GM19025 (cell line): ENCODE measurements at regions not wholly inside any gene's neighbourhood (a gene's known extent, or its start where the extent isn't known, plus 50 kb on each side); places are given as distances from the start of the nearest gene placed in this dataset.
"Not testable (repeated sequence)": the region's sequence is repeated elsewhere in the genome, so short reads cannot be mapped to it uniquely, and the experiment has no call there.

Experiments used
- ATAC-seq: cut with Tn5 transposase; IDR thresholded peaks from one replicate; pipeline ENCODE4 v1.9.1; 2021; ENCODE audit warnings: mild to moderate bottlenecking, low read depth, moderate library complexity; ENCODE audit not compliant: unreplicated experiment

DNA sequence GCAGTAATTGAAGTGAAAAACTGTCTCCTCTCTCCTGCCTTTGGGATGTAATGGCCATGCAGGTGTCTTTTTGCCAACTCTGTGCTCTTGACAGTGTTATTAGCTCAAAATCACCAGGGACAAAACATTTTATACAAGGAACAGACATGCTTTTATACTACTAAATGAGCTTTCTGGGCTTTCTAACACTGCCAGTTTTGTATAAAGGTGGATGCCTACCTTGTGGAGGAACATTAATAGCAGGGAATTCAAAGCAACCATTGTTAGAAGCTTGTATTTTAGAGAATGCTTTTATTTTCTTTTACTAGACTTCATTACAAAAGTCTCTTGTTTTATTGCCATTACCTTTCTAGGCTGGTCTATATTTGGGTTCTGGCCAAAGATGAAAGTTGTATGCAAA lies 54.7 kb upstream of the ARSJ start:
- ATAC-seq: no peak

- ATAC-seq: no peak
These were observed 57.0 kb upstream of the ARSJ start for GRCh38 chr4:114036426-114036825.

DNA sequence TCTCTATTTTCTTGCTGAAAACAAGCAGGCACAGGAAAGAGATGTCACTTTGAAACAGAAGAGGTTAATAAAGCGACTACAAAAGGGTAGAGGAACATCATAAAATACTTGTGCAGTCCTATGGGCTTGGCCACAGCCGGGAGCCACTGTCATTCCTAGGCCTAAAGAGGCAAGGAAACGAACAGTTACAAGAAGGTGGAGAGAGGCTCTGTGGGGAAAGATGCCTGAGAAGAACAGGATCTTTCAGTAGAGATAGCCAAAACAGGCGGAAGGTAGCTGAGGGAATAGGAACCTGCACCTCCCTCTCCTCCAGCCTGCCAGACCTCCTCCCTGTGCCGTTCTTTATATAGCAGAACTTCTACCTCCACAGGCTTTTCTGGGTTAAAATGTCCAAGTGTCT lies 57.4 kb upstream of the ARSJ start:
- ATAC-seq: no peak

- no peak for ATAC-seq
These were observed 58.5 kb upstream of the ARSJ start for GRCh38 chr4:114037988-114038387.

DNA sequence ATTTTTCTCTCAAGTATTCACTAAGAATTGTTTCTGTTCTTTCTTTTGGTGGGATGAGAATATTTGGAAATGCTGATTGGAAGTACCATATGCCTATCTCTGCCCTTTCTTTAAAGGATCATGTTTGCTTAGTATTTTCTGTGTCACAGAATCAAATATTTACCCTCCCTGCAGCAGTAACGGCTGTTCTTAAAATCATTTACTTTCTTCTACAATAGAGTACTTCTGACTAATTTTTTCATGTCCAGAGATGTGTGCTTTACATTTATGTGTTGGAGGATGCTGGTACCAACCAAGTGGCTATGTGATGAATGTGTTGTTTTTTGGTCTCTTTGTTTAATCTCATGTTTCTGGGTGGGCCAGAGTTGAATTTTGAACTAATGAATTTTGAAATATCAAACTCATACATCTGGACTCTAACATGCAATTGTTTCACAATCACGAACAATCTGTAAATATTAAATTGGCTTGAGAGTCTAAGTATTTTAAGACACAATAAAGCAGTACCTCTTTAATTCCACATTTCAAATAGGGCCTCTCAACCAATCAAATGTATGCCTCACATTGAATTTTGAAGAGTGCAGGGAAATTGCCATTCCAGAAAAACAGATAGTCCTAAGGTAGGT lies 59.4 kb upstream of the ARSJ start:
- ATAC-seq: no peak

- ATAC-seq: peak; percentile 89
These were observed 61.1 kb upstream of the ARSJ start for GRCh38 chr4:114040319-114041116.

GRCh38 chr4:114041117-114041475 lies 61.6 kb upstream of the ARSJ start:
- ATAC-seq: no peak

GRCh38 chr4:114043116-114043515 lies 63.7 kb upstream of the ARSJ start:
- ATAC-seq: no peak

DNA sequence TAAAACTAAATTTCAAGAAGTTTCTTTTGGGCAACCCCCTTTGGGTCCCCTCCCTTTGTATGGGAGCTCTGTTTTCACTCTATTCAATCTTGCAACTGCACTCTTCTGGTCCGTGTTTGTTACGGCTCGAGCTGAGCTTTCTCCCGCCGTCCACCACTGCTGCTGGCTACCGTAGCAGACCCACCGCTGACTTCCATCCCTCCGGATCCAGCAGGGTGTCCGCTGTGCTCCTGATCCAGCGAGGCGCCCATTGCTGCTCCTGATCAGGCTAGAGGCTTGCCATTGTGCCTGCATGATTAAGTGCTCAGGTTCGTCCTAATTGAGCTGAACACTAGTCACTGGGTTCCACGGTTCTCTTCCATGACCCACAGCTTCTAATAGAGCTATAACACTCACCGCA lies 64.9 kb upstream of the ARSJ start:
- not testable (repeated sequence) for ATAC-seq

- ATAC-seq: no peak
These were observed 66.9 kb upstream of the ARSJ start for GRCh38 chr4:114046331-114046730.

- ATAC-seq: not testable (repeated sequence)
These were observed 68.7 kb upstream of the ARSJ start for GRCh38 chr4:114048154-114048553.

DNA sequence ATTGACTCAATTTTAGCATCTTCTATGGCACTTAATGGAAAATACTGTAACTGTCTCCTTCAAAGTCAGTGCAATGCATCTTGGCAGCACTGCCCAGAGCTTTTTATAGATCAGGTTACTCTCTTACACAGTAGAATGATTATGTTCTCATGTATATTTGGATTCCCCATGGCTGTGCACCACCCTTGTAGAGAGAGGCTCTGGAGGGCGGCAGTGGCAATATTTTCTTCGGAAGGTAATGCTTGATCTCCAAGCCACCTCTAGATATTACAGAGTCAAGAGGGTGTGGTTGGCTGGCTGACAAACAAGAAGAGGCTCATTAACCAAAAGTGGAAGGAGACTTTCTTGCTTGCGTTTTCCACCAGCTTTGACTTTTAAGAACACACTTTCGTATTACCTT lies 72.8 kb upstream of the ARSJ start:
- ATAC-seq: no peak

DNA sequence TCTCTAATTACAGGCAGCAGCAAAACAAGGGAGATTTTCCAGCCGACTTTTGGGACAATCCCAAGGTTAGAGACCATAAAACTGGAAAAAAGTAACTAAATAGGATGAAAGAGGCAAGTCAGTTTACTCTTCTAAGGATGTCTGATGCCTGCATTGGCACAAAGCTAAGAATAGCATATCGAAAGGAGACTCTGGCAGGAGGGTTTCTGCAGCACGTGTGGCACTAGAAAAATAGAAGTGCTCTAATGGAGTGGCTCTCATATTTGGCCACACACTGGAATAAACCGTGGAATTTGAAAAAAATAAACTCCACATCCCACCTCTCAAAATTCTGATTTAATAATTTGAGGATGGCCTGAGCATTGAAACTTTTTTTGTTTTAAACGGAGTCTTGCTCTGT lies 77.2 kb upstream of the ARSJ start:
- ATAC-seq: no peak

GRCh38 chr4:114057746-114058145 lies 78.3 kb upstream of the ARSJ start:
- ATAC-seq: no peak

GRCh38 chr4:114062499-114062898 lies 83.1 kb upstream of the ARSJ start:
- ATAC-seq: no peak

- ATAC-seq: no peak
These were observed 93.3 kb upstream of the ARSJ start for GRCh38 chr4:114072781-114073180.

- no peak for ATAC-seq
These were observed 97.6 kb upstream of the ARSJ start for GRCh38 chr4:114076899-114077570.

GRCh38 chr4:114077610-114078009 lies 98.2 kb upstream of the ARSJ start:
- ATAC-seq: no peak

DNA sequence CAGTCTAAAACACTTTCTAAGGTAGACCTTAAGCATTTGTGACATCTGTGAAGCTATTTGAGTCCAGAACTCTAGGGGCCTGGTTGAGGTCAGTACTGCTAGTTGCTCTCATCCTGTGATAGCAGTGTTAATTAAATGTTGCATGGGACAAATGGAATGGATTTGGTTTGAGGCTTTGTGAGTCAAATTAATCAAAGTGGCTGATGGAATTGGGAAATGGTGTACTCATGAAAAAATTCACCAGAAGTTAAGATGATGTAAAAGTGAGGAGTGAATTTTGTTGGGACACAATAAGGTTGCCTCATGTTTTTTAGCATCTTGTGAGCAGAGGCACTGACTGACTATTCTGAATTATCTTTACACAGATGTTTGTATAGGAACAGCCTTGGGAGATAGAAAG lies 99.2 kb upstream of the ARSJ start:
- no peak for ATAC-seq

DNA sequence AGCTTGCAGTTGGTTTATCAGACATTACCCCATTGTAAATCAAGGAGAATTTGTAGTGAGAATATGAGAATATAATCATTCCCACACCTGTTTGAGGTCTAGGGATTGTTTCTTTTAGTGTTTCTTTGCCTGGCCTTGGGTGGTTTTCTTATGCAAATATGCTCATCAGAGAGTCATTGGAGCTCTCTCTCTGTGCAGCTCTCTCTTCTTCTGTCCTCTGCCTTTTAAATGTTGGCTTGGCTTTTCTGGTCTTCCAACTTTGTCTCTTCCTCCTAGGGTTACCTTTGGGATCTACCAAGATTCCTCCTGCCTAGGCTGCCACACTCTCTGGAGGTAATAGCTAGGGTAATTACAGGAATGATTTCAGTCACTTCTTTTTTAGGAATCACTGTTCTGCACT lies 102.3 kb upstream of the ARSJ start:
- ATAC-seq: no peak

DNA sequence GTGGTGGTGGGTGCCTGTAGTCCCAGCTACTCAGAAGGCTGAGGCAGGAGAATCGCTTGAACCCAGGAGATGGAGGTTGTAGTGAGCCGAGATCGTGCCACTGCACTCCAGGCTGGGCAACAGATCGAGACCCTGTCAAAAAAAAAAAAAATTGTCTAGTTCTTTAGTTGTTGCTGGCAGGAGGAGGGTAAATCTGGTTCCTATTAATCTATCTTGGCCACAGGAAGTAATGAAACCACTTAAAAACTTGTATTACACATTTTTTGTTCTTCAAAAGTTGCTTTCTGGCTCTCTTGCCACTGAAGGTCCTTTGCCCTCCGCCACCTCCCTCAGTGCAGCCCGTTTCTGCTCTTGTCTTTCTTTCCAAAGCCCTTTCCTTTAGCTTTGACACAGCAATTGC lies 102.9 kb upstream of the ARSJ start:
- ATAC-seq: no peak
